Suprapubic skin (tissue), 4 donors: ENCODE measurements at regions not wholly inside any gene's neighbourhood (a gene's known extent, or its start where the extent isn't known, plus 50 kb on each side); places are given as distances from the start of the nearest gene placed in this dataset.

Experiments used
- DNase-seq, 2 donors: peaks; one replicate each; pipeline ENCODE4 v3.0.0-alpha.2; 2019; ENCODE audit warnings: low spot score in 2 of 2
- H3K27ac ChIP-seq: fragments of 200-600 bp; sonication (generic); one replicate; pipeline ENCODE4 v1.5.1; 2019
- H3K27me3 ChIP-seq: fragments of 200-600 bp; sonication (generic); one replicate; pipeline ENCODE4 v1.5.1; 2019
- H3K36me3 ChIP-seq: fragments of 200-600 bp; sonication (generic); one replicate; pipeline ENCODE4 v1.5.1; 2019
- H3K4me1 ChIP-seq: fragments of 200-600 bp; sonication (generic); one replicate; pipeline ENCODE4 v1.5.1; 2019
- H3K4me3 ChIP-seq: fragments of 200-600 bp; sonication (generic); one replicate; pipeline ENCODE4 v1.5.1; 2019; ENCODE audit warnings: mild to moderate bottlenecking
- H3K9me3 ChIP-seq: fragments of 200-600 bp; sonication (generic); one replicate; pipeline ENCODE4 v1.5.1; 2019
- EP300 ChIP-seq: sonication (generic); formaldehyde crosslinking; IDR thresholded peaks from one replicate; pipeline ENCODE4 v1.6.1; 2017; ENCODE audit warnings: antibody characterized with exemption
- POLR2A ChIP-seq, 2 donors: fragments of 450-650 bp; IDR thresholded peaks; one replicate each; pipeline ENCODE4 v1.6.1; 2017; ENCODE audit warnings: antibody characterized with exemption in 2 of 2, mild to moderate bottlenecking in 2 of 2, moderate library complexity in 2 of 2
- POLR2AphosphoS5 ChIP-seq, 3 donors: sonication (generic); formaldehyde crosslinking; IDR thresholded peaks; one replicate each; pipeline ENCODE4 v1.6.1; 2017; ENCODE audit warnings: antibody characterized with exemption in 3 of 3
- WGBS: methylation state at CpG from one replicate; pipeline ENCODE4 v1.1.5; 2018; 5-methylcytosine and 5-hydroxymethylcytosine counted together
- TF ChIP-seq, protein P1 (sequence below), 2 donors: fragments of 200-600 bp in 1 of 2; fragments of 450-650 bp in 1 of 2; sonication (generic) in 1 of 2; IDR thresholded peaks; one replicate each; pipeline ENCODE4 v1.5.1; 2016 to 2019; ENCODE audit warnings: antibody characterized with exemption in 2 of 2, mild to moderate bottlenecking in 1 of 2, moderate library complexity in 1 of 2

DNA sequence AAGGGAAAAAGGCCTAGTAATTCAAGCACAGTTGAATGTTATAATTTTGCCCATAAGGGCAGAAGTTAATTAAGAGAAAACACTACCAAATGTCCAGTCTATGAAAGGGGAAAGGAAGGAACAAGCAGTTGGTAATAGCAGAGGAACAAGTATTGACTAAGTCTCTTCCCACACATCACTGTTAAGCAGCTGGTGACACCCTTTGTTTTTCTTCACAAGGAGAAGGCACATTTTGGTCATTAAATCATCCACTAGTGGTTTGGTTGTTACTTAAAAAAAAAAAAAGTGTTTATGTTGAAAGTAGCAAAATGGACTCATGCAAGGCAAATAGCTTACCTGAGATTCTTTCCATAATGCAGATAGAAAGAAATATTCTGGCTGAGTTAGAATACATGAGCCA, 321.4 kb upstream of the NECTIN3 start:
- H3K27me3 ChIP-seq = no peaks in the 10 kb centered on the region
- no peaks in the 10 kb centered on the region for H3K4me1 ChIP-seq
- no peak overlapping the region for H3K4me3 ChIP-seq
- no peak overlapping the region for H3K27ac ChIP-seq
- H3K9me3 ChIP-seq = no peaks in the 10 kb centered on the region
- TF ChIP-seq POLR2A (IDR thresholded peaks at IDR 0.05) = no peak
- TF ChIP-seq, protein P1, sequence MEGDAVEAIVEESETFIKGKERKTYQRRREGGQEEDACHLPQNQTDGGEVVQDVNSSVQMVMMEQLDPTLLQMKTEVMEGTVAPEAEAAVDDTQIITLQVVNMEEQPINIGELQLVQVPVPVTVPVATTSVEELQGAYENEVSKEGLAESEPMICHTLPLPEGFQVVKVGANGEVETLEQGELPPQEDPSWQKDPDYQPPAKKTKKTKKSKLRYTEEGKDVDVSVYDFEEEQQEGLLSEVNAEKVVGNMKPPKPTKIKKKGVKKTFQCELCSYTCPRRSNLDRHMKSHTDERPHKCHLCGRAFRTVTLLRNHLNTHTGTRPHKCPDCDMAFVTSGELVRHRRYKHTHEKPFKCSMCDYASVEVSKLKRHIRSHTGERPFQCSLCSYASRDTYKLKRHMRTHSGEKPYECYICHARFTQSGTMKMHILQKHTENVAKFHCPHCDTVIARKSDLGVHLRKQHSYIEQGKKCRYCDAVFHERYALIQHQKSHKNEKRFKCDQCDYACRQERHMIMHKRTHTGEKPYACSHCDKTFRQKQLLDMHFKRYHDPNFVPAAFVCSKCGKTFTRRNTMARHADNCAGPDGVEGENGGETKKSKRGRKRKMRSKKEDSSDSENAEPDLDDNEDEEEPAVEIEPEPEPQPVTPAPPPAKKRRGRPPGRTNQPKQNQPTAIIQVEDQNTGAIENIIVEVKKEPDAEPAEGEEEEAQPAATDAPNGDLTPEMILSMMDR (IDR thresholded peaks at IDR 0.05) = no peak
- TF ChIP-seq POLR2AphosphoS5 (IDR thresholded peaks at IDR 0.05) = no peak
- TF ChIP-seq EP300 = no peak
- H3K36me3 ChIP-seq = no peaks in the 10 kb centered on the region
- no peak for DNase-seq

- Histone ChIP-seq H3K27me3 (no peaks in the 10 kb centered on the region), H3K27ac (no peak overlapping the region), H3K36me3 (no peaks in the 10 kb centered on the region), H3K4me1 (no peaks in the 10 kb centered on the region), H3K9me3 (no peaks in the 10 kb centered on the region), H3K4me3 (no peak overlapping the region)
- TF ChIP-seq POLR2A (IDR thresholded peaks at IDR 0.05) (no peak), EP300 (no peak), POLR2AphosphoS5 (IDR thresholded peaks at IDR 0.05) (no peak)
- TF ChIP-seq, protein P1 (IDR thresholded peaks at IDR 0.05) = no peak
- WGBS = 81% methylated on average over 3 of the region's 3 CpGs
- no peak for DNase-seq
These were observed 319.3 kb upstream of the NECTIN3 start for GRCh38 chr3:110752307-110752706.

DNA sequence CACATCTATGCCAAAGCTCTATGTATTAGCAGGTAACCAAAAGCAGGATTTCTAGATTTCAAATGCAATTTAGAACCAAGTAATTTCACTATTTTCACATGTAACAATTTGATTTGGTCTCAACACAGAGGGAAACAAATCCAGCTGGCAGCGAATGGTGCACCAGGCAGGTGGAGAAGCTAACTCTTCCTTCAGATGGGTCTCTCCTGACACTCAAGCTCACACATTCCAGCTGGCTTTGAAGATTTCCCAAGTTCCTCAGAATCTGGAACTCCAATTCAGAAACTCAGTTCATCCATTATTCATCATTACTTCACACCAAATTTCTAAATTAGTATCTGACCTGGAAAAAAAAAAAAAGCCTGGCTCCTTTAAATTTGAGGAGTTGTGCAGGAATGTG, 318.1 kb upstream of the NECTIN3 start:
- 91% methylated on average over 1 of the region's 1 CpG for WGBS
- TF ChIP-seq POLR2AphosphoS5 (IDR thresholded peaks at IDR 0.05) (no peak), EP300 (no peak), POLR2A (IDR thresholded peaks at IDR 0.05) (no peak)
- TF ChIP-seq, protein P1 (IDR thresholded peaks at IDR 0.05) = no peak
- H3K4me1 ChIP-seq = no peaks in the 10 kb centered on the region
- no peaks in the 10 kb centered on the region for H3K36me3 ChIP-seq
- no peaks in the 10 kb centered on the region for H3K9me3 ChIP-seq
- H3K27me3 ChIP-seq = no peaks in the 10 kb centered on the region
- no peak for DNase-seq
- no peak overlapping the region for H3K27ac ChIP-seq
- H3K4me3 ChIP-seq = no peak overlapping the region

DNA sequence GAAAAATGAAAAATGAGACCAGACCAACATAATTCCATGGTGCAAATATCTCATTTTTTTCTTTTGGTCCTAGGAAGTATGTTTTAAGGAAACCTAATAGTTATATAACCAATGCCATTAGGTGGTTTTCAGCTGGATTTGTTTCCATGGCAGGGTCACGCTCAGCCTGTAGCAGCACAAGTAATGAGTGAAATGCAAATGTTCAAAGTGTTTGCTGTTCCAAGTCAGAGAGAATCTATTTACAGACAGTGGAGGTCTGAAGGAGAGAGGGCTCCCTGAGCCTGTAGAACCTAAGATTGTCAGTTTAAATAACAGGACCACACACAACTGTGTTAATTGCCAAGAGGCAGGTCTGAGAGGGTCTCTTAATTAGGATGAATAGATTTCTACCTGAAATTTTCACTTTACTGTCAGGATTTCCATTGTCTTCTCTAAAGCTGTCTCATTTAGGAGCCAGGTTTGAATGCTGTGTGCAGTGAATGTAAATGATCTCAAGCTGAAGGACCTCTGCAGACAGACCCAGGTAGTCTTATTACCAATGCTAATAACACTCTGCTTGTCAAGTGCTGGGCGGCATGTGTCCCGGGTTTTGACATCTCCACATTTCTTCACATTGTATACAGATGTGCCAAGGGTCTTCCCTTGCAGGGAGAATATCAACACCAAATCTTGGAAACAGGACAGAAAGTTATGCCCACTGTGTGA, 317.3 kb upstream of the NECTIN3 start:
- no peak for TF ChIP-seq EP300
- TF ChIP-seq, protein P1 (IDR thresholded peaks at IDR 0.05) = no peak
- no peak for TF ChIP-seq POLR2AphosphoS5 (IDR thresholded peaks at IDR 0.05)
- no peak for TF ChIP-seq POLR2A (IDR thresholded peaks at IDR 0.05)
- DNase-seq = no peak

DNA sequence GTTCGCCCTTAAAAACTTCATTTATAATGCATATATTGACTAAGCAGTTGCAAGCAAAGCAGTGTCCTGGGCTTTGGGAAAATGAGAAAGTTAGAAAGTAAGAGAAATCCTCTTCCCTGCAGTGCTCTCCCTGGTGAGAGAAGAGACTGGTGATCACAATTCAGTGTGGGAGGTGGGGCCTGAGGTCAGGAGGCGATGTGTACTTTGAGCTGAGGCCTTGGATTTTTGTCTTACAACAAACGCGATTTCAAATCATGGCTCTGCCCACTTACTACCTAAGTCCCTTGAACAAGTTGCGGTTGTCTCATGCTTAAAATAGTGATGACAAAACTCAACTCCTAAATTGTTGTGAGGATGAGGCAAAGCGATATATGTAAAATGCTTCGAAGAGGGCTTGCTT, 316.3 kb upstream of the NECTIN3 start:
- Histone ChIP-seq H3K4me1 (no peaks in the 10 kb centered on the region), H3K36me3 (no peaks in the 10 kb centered on the region), H3K27me3 (no peaks in the 10 kb centered on the region), H3K9me3 (no peaks in the 10 kb centered on the region), H3K4me3 (no peak overlapping the region), H3K27ac (no peak overlapping the region)
- WGBS = 81% methylated on average over 7 of the region's 7 CpGs
- TF ChIP-seq POLR2AphosphoS5 (IDR thresholded peaks at IDR 0.05) (no peak), EP300 (no peak), POLR2A (IDR thresholded peaks at IDR 0.05) (no peak)
- TF ChIP-seq, protein P1 (IDR thresholded peaks at IDR 0.05) = no peak
- no peak for DNase-seq

More for the DNA sequence above, 317.3 kb upstream of the NECTIN3 start:
- Histone ChIP-seq H3K4me1 (no peaks in the 10 kb centered on the region), H3K4me3 (no peak overlapping the region), H3K9me3 (no peaks in the 10 kb centered on the region), H3K36me3 (no peaks in the 10 kb centered on the region), H3K27ac (no peak overlapping the region), H3K27me3 (no peaks in the 10 kb centered on the region)
- 39% methylated on average over 3 of the region's 3 CpGs for WGBS
